Medulla oblongata (tissue), 1 donor: ENCODE measurements at regions not wholly inside any gene's neighbourhood (a gene's known extent, or its start where the extent isn't known, plus 50 kb on each side); places are given as distances from the start of the nearest gene placed in this dataset.

Source experiments
- DNase-seq: peaks from one replicate; pipeline ENCODE4 v3.0.0-alpha.2; 2015; ENCODE audit errors: extremely low spot score

- no peak for DNase-seq
Measured at GRCh38 chr13:85095418-85096272, 703.6 kb downstream of the SLITRK6 start.

GRCh38 chr13:85093808-85094207 is 705.4 kb downstream of the SLITRK6 start:
- no peak for DNase-seq

- no peak for DNase-seq
Measured at GRCh38 chr13:85091631-85092234, 707.5 kb downstream of the SLITRK6 start.

- DNase-seq, result no peak
Measured at GRCh38 chr13:85089186-85089585, 710.0 kb downstream of the SLITRK6 start.

GRCh38 chr13:85080691-85081090 is 718.5 kb downstream of the SLITRK6 start:
- no peak for DNase-seq

- DNase-seq, result no peak
Measured at GRCh38 chr13:85076343-85076742, 722.9 kb downstream of the SLITRK6 start.

- DNase-seq, result no peak
Measured at GRCh38 chr13:85074543-85075313, 724.5 kb downstream of the SLITRK6 start.

- no peak for DNase-seq
Measured at GRCh38 chr13:85068231-85068630, 731.0 kb downstream of the SLITRK6 start.

- no peak for DNase-seq
Measured at GRCh38 chr13:85040215-85040614, 759.0 kb downstream of the SLITRK6 start.

GRCh38 chr13:85031771-85032170 is 767.4 kb downstream of the SLITRK6 start:
- DNase-seq, result no peak

GRCh38 chr13:85028035-85028434 is 771.2 kb downstream of the SLITRK6 start:
- no peak for DNase-seq

- peak; percentile 75 for DNase-seq
Measured at GRCh38 chr13:85019121-85019520, 780.1 kb downstream of the SLITRK6 start.

GRCh38 chr13:85013006-85013405 is 786.2 kb downstream of the SLITRK6 start:
- no peak for DNase-seq

GRCh38 chr13:85009447-85009846 is 789.8 kb downstream of the SLITRK6 start:
- no peak for DNase-seq

GRCh38 chr13:84999252-84999651 is 800.0 kb downstream of the SLITRK6 start:
- no peak for DNase-seq

GRCh38 chr13:84998681-84999080 is 800.5 kb downstream of the SLITRK6 start:
- DNase-seq, result no peak

GRCh38 chr13:84997858-84998257 is 801.4 kb downstream of the SLITRK6 start:
- no peak for DNase-seq

- no peak for DNase-seq
Measured at GRCh38 chr13:84994582-84994981, 804.6 kb downstream of the SLITRK6 start.

GRCh38 chr13:84985860-84986259 is 813.4 kb downstream of the SLITRK6 start:
- DNase-seq, result no peak

GRCh38 chr13:84983321-84983720 is 815.9 kb downstream of the SLITRK6 start:
- no peak for DNase-seq

- DNase-seq, result no peak
Measured at GRCh38 chr13:84980571-84980970, 818.6 kb downstream of the SLITRK6 start.

GRCh38 chr13:84978851-84979250 is 820.4 kb downstream of the SLITRK6 start:
- no peak for DNase-seq

GRCh38 chr13:84973661-84974060 is 825.6 kb downstream of the SLITRK6 start:
- DNase-seq, result no peak
